CD4-positive, alpha-beta T cell treated with Interleukin-21 for 1 hour (primary cell): ENCODE measurements at regions not wholly inside any gene's neighbourhood (a gene's known extent, or its start where the extent isn't known, plus 50 kb on each side); places are given as distances from the start of the nearest gene placed in this dataset.
"Not testable (repeated sequence)": the region's sequence is repeated elsewhere in the genome, so short reads cannot be mapped to it uniquely, and the experiment has no call there.

ENCODE experiments used
- DNase-seq: peaks from one replicate; pipeline ENCODE4 v3.0.0-alpha.2; 2020

- no peak for DNase-seq
Observed at GRCh38 chr19:30280018-30280417, 92.2 kb upstream of the ZNF536 start.

GRCh38 chr19:30281906-30282305 is 90.3 kb upstream of the ZNF536 start:
- no peak for DNase-seq

- no peak for DNase-seq
Observed at GRCh38 chr19:30283556-30283955, 88.6 kb upstream of the ZNF536 start.

- DNase-seq = no peak
Observed at GRCh38 chr19:30284209-30284608, 88.0 kb upstream of the ZNF536 start.

- no peak for DNase-seq
Observed at GRCh38 chr19:30284885-30285284, 87.3 kb upstream of the ZNF536 start.

- DNase-seq = no peak
Observed at GRCh38 chr19:30286378-30286777, 85.8 kb upstream of the ZNF536 start.

- no peak for DNase-seq
Observed at GRCh38 chr19:30287259-30287658, 84.9 kb upstream of the ZNF536 start.

- DNase-seq = no peak
Observed at GRCh38 chr19:30287973-30288372, 84.2 kb upstream of the ZNF536 start.

GRCh38 chr19:30288911-30289310 is 83.3 kb upstream of the ZNF536 start:
- no peak for DNase-seq

- DNase-seq = no peak
Observed at GRCh38 chr19:30289336-30289735, 82.8 kb upstream of the ZNF536 start.

GRCh38 chr19:30290805-30291204 is 81.4 kb upstream of the ZNF536 start:
- DNase-seq = not testable (repeated sequence)

GRCh38 chr19:30293051-30293785 is 79.0 kb upstream of the ZNF536 start:
- no peak for DNase-seq

- DNase-seq = no peak
Observed at GRCh38 chr19:30297969-30298368, 74.2 kb upstream of the ZNF536 start.

- DNase-seq = no peak
Observed at GRCh38 chr19:30303131-30303654, 69.0 kb upstream of the ZNF536 start.

- DNase-seq = no peak
Observed at GRCh38 chr19:30304540-30304939, 67.6 kb upstream of the ZNF536 start.

- DNase-seq = no peak
Observed at GRCh38 chr19:30305346-30306060, 66.7 kb upstream of the ZNF536 start.

- no peak for DNase-seq
Observed at GRCh38 chr19:30307191-30307974, 64.8 kb upstream of the ZNF536 start.

- no peak for DNase-seq
Observed at GRCh38 chr19:30309176-30309575, 63.0 kb upstream of the ZNF536 start.

- DNase-seq = no peak
Observed at GRCh38 chr19:30309905-30310601, 62.1 kb upstream of the ZNF536 start.

- DNase-seq = no peak
Observed at GRCh38 chr19:30310602-30311263, 61.5 kb upstream of the ZNF536 start.

- no peak for DNase-seq
Observed at GRCh38 chr19:30311911-30312310, 60.3 kb upstream of the ZNF536 start.
